GM23338 (cell line): ENCODE measurements at regions not wholly inside any gene's neighbourhood (a gene's known extent, or its start where the extent isn't known, plus 50 kb on each side); places are given as distances from the start of the nearest gene placed in this dataset.

ENCODE experiments used
- ATAC-seq: fragments of 200-7000 bp; cut with Tn5 transposase; 3 replicates; pipeline ENCODE4 v1.9.1; 2020
- DNase-seq: peaks from one replicate; pipeline ENCODE4 v3.0.0-alpha.2; 2015; ENCODE audit warnings: low spot score
- H2AFZ ChIP-seq: fragments of 200-600 bp; sonication (generic); 2 replicates; pipeline ENCODE4 v1.8.0; 2016; ENCODE audit warnings: antibody characterized with exemption, mild to moderate bottlenecking, moderate library complexity
- H3F3A ChIP-seq: fragments of 200-600 bp; sonication (generic); replicated peaks from 2 replicates; pipeline ENCODE4 v1.8.0; 2017; ENCODE audit warnings: antibody characterized with exemption, mixed run types, low read depth
- H3K27ac ChIP-seq: fragments of 200-600 bp; sonication (generic); 2 replicates; pipeline ENCODE4 v1.6.1; 2016; ENCODE audit warnings: low read depth
- H3K27me3 ChIP-seq: fragments of 200-600 bp; sonication (generic); 2 replicates; pipeline ENCODE4 v1.8.0; 2016; ENCODE audit warnings: mild to moderate bottlenecking, mixed run types, moderate library complexity; ENCODE audit not compliant: insufficient read depth
- H3K36me3 ChIP-seq: fragments of 200-600 bp; sonication (generic); 2 replicates; pipeline ENCODE4 v1.8.0; 2016; ENCODE audit warnings: mild to moderate bottlenecking; ENCODE audit not compliant: insufficient read depth
- H3K4me1 ChIP-seq: fragments of 200-600 bp; sonication (generic); 2 replicates; pipeline ENCODE4 v1.8.0; 2016; ENCODE audit warnings: mild to moderate bottlenecking, moderate library complexity; ENCODE audit not compliant: insufficient read depth
- H3K4me2 ChIP-seq: fragments of 200-600 bp; sonication (generic); 2 replicates; pipeline ENCODE4 v1.7.1; 2017; ENCODE audit warnings: mixed run types
- H3K4me3 ChIP-seq: fragments of 200-600 bp; sonication (generic); 2 replicates; pipeline ENCODE4 v1.6.1; 2016; ENCODE audit warnings: mixed run types
- H3K79me2 ChIP-seq: fragments of 200-600 bp; sonication (generic); replicated peaks from 2 replicates; pipeline ENCODE4 v1.8.0; 2017; ENCODE audit warnings: mild to moderate bottlenecking; ENCODE audit not compliant: insufficient read depth
- H3K9me2 ChIP-seq: fragments of 200-600 bp; sonication (generic); 2 replicates; pipeline ENCODE4 v1.8.0; 2017; ENCODE audit not compliant: insufficient read depth
- H4K20me1 ChIP-seq: fragments of 200-600 bp; sonication (generic); replicated peaks from 2 replicates; pipeline ENCODE4 v1.8.0; 2017; ENCODE audit warnings: mild to moderate bottlenecking; ENCODE audit not compliant: insufficient read depth
- H3K27ac Mint-ChIP-seq: 2 replicates; pipeline ENCODE4 v1.8.0; 2020; ENCODE audit warnings: inconsistent platforms, mild to moderate bottlenecking, moderate library complexity, mixed read lengths
- H3K27me3 Mint-ChIP-seq: 3 replicates; pipeline ENCODE4 v1.8.0; 2022; ENCODE audit warnings: low read depth, mild to moderate bottlenecking, moderate library complexity, mixed read lengths, inconsistent platforms; ENCODE audit not compliant: insufficient read depth, poor library complexity
- H3K36me3 Mint-ChIP-seq: 3 replicates; pipeline ENCODE4 v1.8.0; 2021; ENCODE audit warnings: low read depth, mild to moderate bottlenecking, inconsistent platforms, moderate library complexity, mixed read lengths
- H3K4me1 Mint-ChIP-seq: 3 replicates; pipeline ENCODE4 v1.8.0; 2020; ENCODE audit warnings: mild to moderate bottlenecking, inconsistent platforms, mixed read lengths
- H3K4me3 Mint-ChIP-seq: 3 replicates; pipeline ENCODE4 v1.8.0; 2021; ENCODE audit warnings: moderate library complexity, mild to moderate bottlenecking, inconsistent platforms, mixed read lengths
- H3K9me3 Mint-ChIP-seq: 3 replicates; pipeline ENCODE4 v1.8.0; 2020; ENCODE audit warnings: moderate library complexity, mild to moderate bottlenecking, inconsistent platforms, mixed read lengths
- CREB1 ChIP-seq: fragments of 250-450 bp; sonication (Bioruptor Pico); IDR thresholded peaks from 2 replicates; pipeline ENCODE4 v1.5.0; 2020; ENCODE audit warnings: low read depth, mild to moderate bottlenecking, moderate library complexity
- CTCF ChIP-seq, 2 experiments: fragments of 200-600 bp in 1 of 2; sonication (generic) in 1 of 2; conservative IDR thresholded peaks; 2 replicates each; pipeline versions ENCODE4 v1.5.1 to v1.6.1; 2016 to 2017; ENCODE audit warnings: antibody characterized with exemption in 2 of 2, low read depth in 2 of 2, mild to moderate bottlenecking in 2 of 2, moderate library complexity in 1 of 2
- ETS1 ChIP-seq: IDR thresholded peaks from 2 replicates; pipeline ENCODE4 v1.6.1; 2016; ENCODE audit warnings: antibody characterized with exemption
- EZH2 ChIP-seq: fragments of 200-600 bp; sonication (generic); IDR thresholded peaks from one replicate; pipeline ENCODE4 v1.8.0; 2017; ENCODE audit warnings: antibody characterized with exemption, mild to moderate bottlenecking, low read depth; ENCODE audit not compliant: unreplicated experiment
- JUNB ChIP-seq: IDR thresholded peaks from one replicate; pipeline ENCODE4 v1.6.1; 2016; ENCODE audit warnings: antibody characterized with exemption; ENCODE audit not compliant: unreplicated experiment
- NANOG ChIP-seq: IDR thresholded peaks from 2 replicates; pipeline ENCODE4 v1.6.1; 2016; ENCODE audit warnings: antibody characterized with exemption, borderline replicate concordance
- POLR2AphosphoS5 ChIP-seq: IDR thresholded peaks from 2 replicates; pipeline ENCODE4 v1.6.1; 2016; ENCODE audit warnings: antibody characterized with exemption, low read depth
- REST ChIP-seq: IDR thresholded peaks from one replicate; pipeline ENCODE4 v1.6.1; 2018; ENCODE audit warnings: antibody characterized with exemption; ENCODE audit not compliant: unreplicated experiment
- STAT1 ChIP-seq: IDR thresholded peaks from one replicate; pipeline ENCODE4 v1.6.1; 2016; ENCODE audit warnings: antibody characterized with exemption; ENCODE audit not compliant: unreplicated experiment
- ZNF114 ChIP-seq: fragments of 250-450 bp; sonication (Bioruptor Pico); IDR thresholded peaks from 2 replicates; pipeline ENCODE4 v1.5.0; 2020; ENCODE audit warnings: mild to moderate bottlenecking, moderate library complexity
- ZNF331 ChIP-seq: fragments of 250-450 bp; sonication (Bioruptor Pico); IDR thresholded peaks from 2 replicates; pipeline ENCODE4 v1.5.0; 2020; ENCODE audit warnings: low read depth, mild to moderate bottlenecking, moderate library complexity
- TF ChIP-seq, protein P1 (sequence below): fragments of 250-450 bp; sonication (Bioruptor Pico); IDR thresholded peaks from 2 replicates; pipeline ENCODE4 v1.5.0; 2020; ENCODE audit warnings: mild to moderate bottlenecking, moderate library complexity

DNA sequence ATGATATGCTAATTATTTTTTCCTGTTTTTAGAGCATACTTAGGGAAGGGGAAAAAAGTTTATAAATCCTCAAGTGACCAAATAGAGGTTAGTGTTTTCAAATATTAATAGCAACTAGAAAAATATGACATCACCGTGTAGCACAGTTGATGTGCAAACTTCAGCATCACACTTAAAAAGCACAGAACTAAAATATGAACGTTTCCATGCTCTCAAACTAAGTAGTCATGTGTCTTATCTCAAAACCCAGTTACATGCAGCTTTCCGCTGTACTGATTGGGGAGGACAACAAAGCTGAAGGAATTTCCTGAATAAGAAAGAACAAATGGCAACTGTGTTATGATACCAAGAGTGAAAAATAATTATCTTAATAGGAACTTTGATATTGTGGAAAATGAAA lies 903.7 kb downstream of the ADGRL2 start (continued):
- TF ChIP-seq REST (no peak), JUNB (no peak), ETS1 (no peak), ZNF114 (CRISPR knock-in tag) (no peak)

GRCh38 chr1:82703951-82704350 lies 903.2 kb downstream of the ADGRL2 start:
- no peaks in the 10 kb centered on the region for H3K36me3 Mint-ChIP-seq
- Histone ChIP-seq H3K9me2 (no peaks in the 10 kb centered on the region), H4K20me1 (no peaks in the 10 kb centered on the region), H3K36me3 (no peaks in the 10 kb centered on the region), H3F3A (no peaks in the 10 kb centered on the region), H3K4me3 (no peak overlapping the region), H2AFZ (no peak overlapping the region), H3K4me2 (no peak overlapping the region), H3K4me1 (no peaks in the 10 kb centered on the region), H3K27me3 (no peaks in the 10 kb centered on the region), H3K27ac (no peak overlapping the region), H3K79me2 (no peaks in the 10 kb centered on the region)
- TF ChIP-seq NANOG (no peak), CTCF (conservative IDR thresholded peaks at IDR 0.05; ENCODE audit: low read depth in 2 of 2) (no peak), POLR2AphosphoS5 (no peak), ZNF331 (CRISPR knock-in tag) (no peak), CREB1 (no peak), ZNF114 (CRISPR knock-in tag) (no peak), ETS1 (no peak), JUNB (no peak), STAT1 (no peak), EZH2 (no peak)
- TF ChIP-seq, protein P1, sequence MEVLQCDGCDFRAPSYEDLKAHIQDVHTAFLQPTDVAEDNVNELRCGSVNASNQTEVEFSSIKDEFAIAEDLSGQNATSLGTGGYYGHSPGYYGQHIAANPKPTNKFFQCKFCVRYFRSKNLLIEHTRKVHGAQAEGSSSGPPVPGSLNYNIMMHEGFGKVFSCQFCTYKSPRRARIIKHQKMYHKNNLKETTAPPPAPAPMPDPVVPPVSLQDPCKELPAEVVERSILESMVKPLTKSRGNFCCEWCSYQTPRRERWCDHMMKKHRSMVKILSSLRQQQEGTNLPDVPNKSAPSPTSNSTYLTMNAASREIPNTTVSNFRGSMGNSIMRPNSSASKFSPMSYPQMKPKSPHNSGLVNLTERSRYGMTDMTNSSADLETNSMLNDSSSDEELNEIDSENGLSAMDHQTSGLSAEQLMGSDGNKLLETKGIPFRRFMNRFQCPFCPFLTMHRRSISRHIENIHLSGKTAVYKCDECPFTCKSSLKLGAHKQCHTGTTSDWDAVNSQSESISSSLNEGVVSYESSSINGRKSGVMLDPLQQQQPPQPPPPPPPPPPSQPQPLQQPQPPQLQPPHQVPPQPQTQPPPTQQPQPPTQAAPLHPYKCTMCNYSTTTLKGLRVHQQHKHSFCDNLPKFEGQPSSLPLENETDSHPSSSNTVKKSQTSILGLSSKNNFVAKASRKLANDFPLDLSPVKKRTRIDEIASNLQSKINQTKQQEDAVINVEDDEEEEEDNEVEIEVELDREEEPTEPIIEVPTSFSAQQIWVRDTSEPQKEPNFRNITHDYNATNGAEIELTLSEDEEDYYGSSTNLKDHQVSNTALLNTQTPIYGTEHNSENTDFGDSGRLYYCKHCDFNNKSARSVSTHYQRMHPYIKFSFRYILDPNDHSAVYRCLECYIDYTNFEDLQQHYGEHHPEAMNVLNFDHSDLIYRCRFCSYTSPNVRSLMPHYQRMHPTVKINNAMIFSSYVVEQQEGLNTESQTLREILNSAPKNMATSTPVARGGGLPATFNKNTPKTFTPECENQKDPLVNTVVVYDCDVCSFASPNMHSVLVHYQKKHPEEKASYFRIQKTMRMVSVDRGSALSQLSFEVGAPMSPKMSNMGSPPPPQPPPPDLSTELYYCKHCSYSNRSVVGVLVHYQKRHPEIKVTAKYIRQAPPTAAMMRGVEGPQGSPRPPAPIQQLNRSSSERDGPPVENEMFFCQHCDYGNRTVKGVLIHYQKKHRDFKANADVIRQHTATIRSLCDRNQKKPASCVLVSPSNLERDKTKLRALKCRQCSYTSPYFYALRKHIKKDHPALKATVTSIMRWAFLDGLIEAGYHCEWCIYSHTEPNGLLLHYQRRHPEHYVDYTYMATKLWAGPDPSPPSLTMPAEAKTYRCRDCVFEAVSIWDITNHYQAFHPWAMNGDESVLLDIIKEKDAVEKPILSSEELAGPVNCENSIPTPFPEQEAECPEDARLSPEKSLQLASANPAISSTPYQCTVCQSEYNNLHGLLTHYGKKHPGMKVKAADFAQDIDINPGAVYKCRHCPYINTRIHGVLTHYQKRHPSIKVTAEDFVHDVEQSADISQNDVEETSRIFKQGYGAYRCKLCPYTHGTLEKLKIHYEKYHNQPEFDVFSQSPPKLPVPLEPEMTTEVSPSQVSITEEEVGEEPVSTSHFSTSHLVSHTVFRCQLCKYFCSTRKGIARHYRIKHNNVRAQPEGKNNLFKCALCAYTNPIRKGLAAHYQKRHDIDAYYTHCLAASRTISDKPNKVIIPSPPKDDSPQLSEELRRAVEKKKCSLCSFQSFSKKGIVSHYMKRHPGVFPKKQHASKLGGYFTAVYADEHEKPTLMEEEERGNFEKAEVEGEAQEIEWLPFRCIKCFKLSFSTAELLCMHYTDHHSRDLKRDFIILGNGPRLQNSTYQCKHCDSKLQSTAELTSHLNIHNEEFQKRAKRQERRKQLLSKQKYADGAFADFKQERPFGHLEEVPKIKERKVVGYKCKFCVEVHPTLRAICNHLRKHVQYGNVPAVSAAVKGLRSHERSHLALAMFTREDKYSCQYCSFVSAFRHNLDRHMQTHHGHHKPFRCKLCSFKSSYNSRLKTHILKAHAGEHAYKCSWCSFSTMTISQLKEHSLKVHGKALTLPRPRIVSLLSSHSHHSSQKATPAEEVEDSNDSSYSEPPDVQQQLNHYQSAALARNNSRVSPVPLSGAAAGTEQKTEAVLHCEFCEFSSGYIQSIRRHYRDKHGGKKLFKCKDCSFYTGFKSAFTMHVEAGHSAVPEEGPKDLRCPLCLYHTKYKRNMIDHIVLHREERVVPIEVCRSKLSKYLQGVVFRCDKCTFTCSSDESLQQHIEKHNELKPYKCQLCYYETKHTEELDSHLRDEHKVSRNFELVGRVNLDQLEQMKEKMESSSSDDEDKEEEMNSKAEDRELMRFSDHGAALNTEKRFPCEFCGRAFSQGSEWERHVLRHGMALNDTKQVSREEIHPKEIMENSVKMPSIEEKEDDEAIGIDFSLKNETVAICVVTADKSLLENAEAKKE (CRISPR knock-in tag), result no peak
- DNase-seq (no peak), ATAC-seq (no peak)
- no peak overlapping the region for H3K4me3 Mint-ChIP-seq
- no peaks in the 10 kb centered on the region for H3K4me1 Mint-ChIP-seq
- H3K9me3 Mint-ChIP-seq, result no peaks in the 10 kb centered on the region
- H3K27me3 Mint-ChIP-seq, result no peaks in the 10 kb centered on the region
- H3K27ac Mint-ChIP-seq, result no peak overlapping the region
